ENCODE measurements at regions not wholly inside any gene's neighbourhood (a gene's known extent, or its start where the extent isn't known, plus 50 kb on each side); places are given as distances from the start of the nearest gene placed in this dataset.

GRCh38 chr5:160484678-160485077 lies 63.0 kb downstream of the PTTG1 start:
- TF ChIP-seq CTCF (IDR thresholded peaks at IDR 0.05) (no peak), EP300 (IDR thresholded peaks at IDR 0.05) (no peak), POLR2A (IDR thresholded peaks at IDR 0.05) (no peak)

Data from ovary (tissue), 3 donors.